B cell (primary cell): ENCODE measurements at regions not wholly inside any gene's neighbourhood (a gene's known extent, or its start where the extent isn't known, plus 50 kb on each side); places are given as distances from the start of the nearest gene placed in this dataset.

Experiments used
- ATAC-seq: fragments of 200-7000 bp; cut with Tn5 transposase; one replicate; pipeline ENCODE4 v1.10.0; 2021; ENCODE audit warnings: low read depth, mild to moderate bottlenecking, moderate number of reproducible peaks, moderate library complexity
- CTCF ChIA-PET: fragments of 350-600 bp; sonication (Branson Sonifier 250); formaldehyde crosslinking; loops from one replicate; lab custom pipeline; 2021; ENCODE audit warnings: antibody characterized with exemption, inconsistent platforms; lab: Charles Lee
- POLR2A ChIA-PET: fragments of 350-600 bp; sonication (Branson Sonifier 250); formaldehyde crosslinking; loops from one replicate; lab custom pipeline; 2021; ENCODE audit warnings: antibody characterized with exemption; lab: Charles Lee
- DNase-seq: peaks from one replicate; pipeline ENCODE4 v3.0.0; 2013
- H2AFZ ChIP-seq: 2 replicates; pipeline ENCODE4 v1.6.1; 2012; ENCODE audit warnings: mild to moderate bottlenecking, low read depth, low read length; ENCODE audit not compliant: insufficient read depth, poor library complexity, severe bottlenecking
- H3K27ac ChIP-seq, 2 donors: 1 replicate in 1 of 2; 2 replicates in 1 of 2; pipeline ENCODE4 v1.5.1; 2012 to 2013; ENCODE audit warnings: low read length in 2 of 2, mild to moderate bottlenecking in 2 of 2, moderate library complexity in 1 of 2
- H3K27me3 ChIP-seq, 4 experiments: fragments of 200-600 bp in 1 of 4; sonication (generic) in 1 of 4; replicated peaks in 1 of 4; 1 replicate in 2 of 4; 2 replicates in 2 of 4; pipeline versions ENCODE4 v1.6.1 to v1.7.0; 2013 to 2016; ENCODE audit warnings: low read length in 3 of 4, mild to moderate bottlenecking in 2 of 4, mixed read lengths in 1 of 4, moderate library complexity in 1 of 4; ENCODE audit not compliant: insufficient read depth in 4 of 4, control insufficient read depth in 3 of 4; ENCODE audit errors: control extremely low read depth in 1 of 4
- H3K36me3 ChIP-seq, 2 experiments: replicated peaks in 1 of 2; 1 replicate in 1 of 2; 2 replicates in 1 of 2; pipeline versions ENCODE4 v1.6.1 to v1.7.1; 2013; ENCODE audit warnings: low read length in 1 of 2; ENCODE audit not compliant: insufficient read depth in 2 of 2, control insufficient read depth in 1 of 2; ENCODE audit errors: control extremely low read depth in 1 of 2, extremely low read depth in 1 of 2
- H3K4me1 ChIP-seq, 2 donors: fragments of 200-600 bp in 1 of 2; sonication (generic) in 1 of 2; 1 replicate in 1 of 2; 2 replicates in 1 of 2; pipeline versions ENCODE4 v1.5.1 to v1.6.1; 2013 to 2017; ENCODE audit warnings: low read length in 2 of 2; ENCODE audit not compliant: control insufficient read depth in 2 of 2, insufficient read depth in 2 of 2
- H3K4me2 ChIP-seq: replicated peaks from 2 replicates; pipeline ENCODE3; 2012; ENCODE audit warnings: mild to moderate bottlenecking, low read depth, low read length; ENCODE audit not compliant: poor library complexity, severe bottlenecking
- H3K4me3 ChIP-seq, 5 experiments: fragments of 200-600 bp in 1 of 5; sonication (generic) in 1 of 5; 1 replicate in 3 of 5; 2 replicates in 2 of 5; pipeline versions ENCODE4 v1.5.1 to v1.7.0; 2011 to 2016; ENCODE audit warnings: low read length in 4 of 5, mild to moderate bottlenecking in 4 of 5, low read depth in 2 of 5, control low read depth in 1 of 5, moderate library complexity in 1 of 5; ENCODE audit not compliant: insufficient read depth in 1 of 5; ENCODE audit errors: control extremely low read depth in 1 of 5, extremely low read depth in 1 of 5
- H3K79me2 ChIP-seq: fragments of 200-600 bp; sonication (generic); one replicate; pipeline ENCODE4 v1.6.0; 2016; ENCODE audit warnings: low read length; ENCODE audit not compliant: control insufficient read depth, insufficient read depth
- H3K9ac ChIP-seq: fragments of 200-600 bp; sonication (generic); 2 replicates; pipeline ENCODE4 v1.6.1; 2017; ENCODE audit warnings: mild to moderate bottlenecking, low read length, moderate library complexity
- H3K9me3 ChIP-seq, 3 donors: one replicate each; pipeline versions ENCODE4 v1.6.1 to v1.7.1; 2013; ENCODE audit warnings: low read length in 2 of 3; ENCODE audit not compliant: control insufficient read depth in 2 of 3, insufficient read depth in 1 of 3; ENCODE audit errors: control extremely low read depth in 1 of 3
- H4K20me1 ChIP-seq: 2 replicates; pipeline ENCODE4 v1.6.0; 2012; ENCODE audit warnings: mild to moderate bottlenecking, low read length; ENCODE audit not compliant: insufficient read depth, control insufficient read depth, poor library complexity, severe bottlenecking
- H3K27ac Mint-ChIP-seq: one replicate; pipeline ENCODE4 v1.8.0; 2021; ENCODE audit warnings: mixed read lengths
- H3K27me3 Mint-ChIP-seq: one replicate; pipeline ENCODE4 v1.8.0; 2021; ENCODE audit warnings: mixed read lengths
- H3K4me1 Mint-ChIP-seq: one replicate; pipeline ENCODE4 v1.8.0; 2021; ENCODE audit warnings: mixed read lengths
- H3K4me3 Mint-ChIP-seq: one replicate; pipeline ENCODE4 v1.8.0; 2021; ENCODE audit warnings: mixed read lengths
- H3K9me3 Mint-ChIP-seq: one replicate; pipeline ENCODE4 v1.8.0; 2022; ENCODE audit warnings: mixed read lengths; ENCODE audit not compliant: insufficient read depth
- CTCF ChIP-seq: fragments of 200-600 bp; IDR thresholded peaks from one replicate; pipeline ENCODE4 v1.8.0; 2022; ENCODE audit warnings: antibody characterized with exemption, mild to moderate bottlenecking
- EZH2 ChIP-seq: IDR thresholded peaks from 2 replicates; pipeline ENCODE4 v1.6.1; 2012; ENCODE audit warnings: borderline replicate concordance, low read depth, mild to moderate bottlenecking, moderate library complexity, low read length; ENCODE audit not compliant: insufficient read depth, poor library complexity, severe bottlenecking
- WGBS: methylation state at CpG from one replicate; pipeline ENCODE4 v1.1.5; 2013; ENCODE audit warnings: missing lambda C conversion rate; ENCODE audit not compliant: insufficient coverage; 5-methylcytosine and 5-hydroxymethylcytosine counted together
- intact Hi-C: fragments of 100-400 bp; cut with micrococcal nuclease; formaldehyde crosslinking; loops from one replicate; pipeline ENCODE4 v1.10.0; 2022

- 100% methylated on average over 3 of the region's 9 CpGs for WGBS
- TF ChIP-seq CTCF (no peak), EZH2 (no peak)
- H2AFZ ChIP-seq, result no peak overlapping the region
- no peaks in the 10 kb centered on the region for H3K36me3 ChIP-seq
- DNase-seq (no peak), ATAC-seq (no peak)
- Mint-ChIP-seq H3K9me3 (no peaks in the 10 kb centered on the region), H3K4me3 (no peak overlapping the region), H3K27me3 (peaks cover 31% of the 10 kb centered on the region), H3K4me1 (peaks cover 22% of the 10 kb centered on the region), H3K27ac (no peak overlapping the region)
- no peak overlapping the region for H3K4me2 ChIP-seq
- intact Hi-C loops, result no loop called here
- H3K4me1 ChIP-seq, result peaks cover 20% of the 10 kb centered on the region in 2 donors
- H3K79me2 ChIP-seq, result no peaks in the 10 kb centered on the region
- CTCF ChIA-PET, result interaction anchor here (1.7 kb wide), 1 partner anchor 25 kb away, joined by 6 read pairs; no protein-coding TSS in a partner anchor
- H3K9me3 ChIP-seq, result peaks cover 0 to 4% (median 0%) of the 10 kb centered on the region in 3 donors
- H3K27ac ChIP-seq, result no peak overlapping the region
- H4K20me1 ChIP-seq, result no peaks in the 10 kb centered on the region
- H3K27me3 ChIP-seq, result peaks cover 0 to 24% (median 12%) of the 10 kb centered on the region in 4 experiments
- no peak overlapping the region for H3K9ac ChIP-seq
- POLR2A ChIA-PET, result no interaction called here
- no peak overlapping the region for H3K4me3 ChIP-seq
Observed at GRCh38 chr21:31555741-31556191, 103.7 kb upstream of the SOD1 start.

DNA sequence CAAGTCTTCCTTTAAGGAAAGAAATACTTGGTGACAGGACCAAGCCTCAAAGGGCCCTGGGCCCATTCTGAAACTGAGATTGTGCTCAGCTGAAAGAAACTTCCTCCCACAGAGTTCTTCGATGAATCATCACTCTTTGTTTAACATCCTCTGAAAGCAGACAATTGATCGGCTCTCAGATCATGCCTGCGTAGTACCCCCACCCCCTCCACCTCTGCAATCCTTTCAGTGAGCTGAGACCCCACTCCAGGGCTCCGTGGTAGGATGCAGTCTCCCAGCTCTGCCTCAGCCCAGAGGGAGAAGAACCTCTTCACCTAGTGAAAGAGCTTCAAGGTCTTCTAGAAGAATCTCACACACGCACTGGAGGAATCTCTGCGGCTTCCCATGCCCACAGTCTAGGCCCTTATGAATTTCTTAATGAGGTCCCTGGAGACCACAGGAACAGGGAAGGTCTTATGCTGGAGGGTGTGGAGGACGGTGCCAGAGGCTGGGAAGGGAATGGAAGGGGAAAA, 104.9 kb upstream of the SOD1 start:
- no peak overlapping the region for H3K4me3 ChIP-seq
- peaks cover 34% of the 10 kb centered on the region for H3K27me3 Mint-ChIP-seq
- H2AFZ ChIP-seq, result no peak overlapping the region
- no peak for ATAC-seq
- DNase-seq, result no peak
- WGBS, result 48% methylated on average over 4 of the region's 7 CpGs
- H3K4me1 Mint-ChIP-seq, result peaks cover 13% of the 10 kb centered on the region
- H3K9ac ChIP-seq, result no peak overlapping the region
- no peak overlapping the region for H3K4me2 ChIP-seq
- POLR2A ChIA-PET, result no interaction called here
- TF ChIP-seq EZH2, result no peak
- TF ChIP-seq CTCF, result no peak
- H3K79me2 ChIP-seq, result no peaks in the 10 kb centered on the region
- intact Hi-C loops, result no loop called here
- no peaks in the 10 kb centered on the region for H4K20me1 ChIP-seq
- peaks cover 0 to 22% (median 12%) of the 10 kb centered on the region in 4 experiments for H3K27me3 ChIP-seq
- CTCF ChIA-PET, result no interaction called here
- no peak overlapping the region for H3K4me3 Mint-ChIP-seq
- H3K4me1 ChIP-seq, result peaks cover 14 to 15% of the 10 kb centered on the region in 2 donors
- H3K27ac Mint-ChIP-seq, result no peak overlapping the region
- H3K9me3 Mint-ChIP-seq, result no peaks in the 10 kb centered on the region
- no peak overlapping the region for H3K27ac ChIP-seq
- peaks cover 0 to 7% (median 0%) of the 10 kb centered on the region in 3 donors for H3K9me3 ChIP-seq
- no peaks in the 10 kb centered on the region for H3K36me3 ChIP-seq
